ENCODE measurements at regions not wholly inside any gene's neighbourhood (a gene's known extent, or its start where the extent isn't known, plus 50 kb on each side); places are given as distances from the start of the nearest gene placed in this dataset.

DNA sequence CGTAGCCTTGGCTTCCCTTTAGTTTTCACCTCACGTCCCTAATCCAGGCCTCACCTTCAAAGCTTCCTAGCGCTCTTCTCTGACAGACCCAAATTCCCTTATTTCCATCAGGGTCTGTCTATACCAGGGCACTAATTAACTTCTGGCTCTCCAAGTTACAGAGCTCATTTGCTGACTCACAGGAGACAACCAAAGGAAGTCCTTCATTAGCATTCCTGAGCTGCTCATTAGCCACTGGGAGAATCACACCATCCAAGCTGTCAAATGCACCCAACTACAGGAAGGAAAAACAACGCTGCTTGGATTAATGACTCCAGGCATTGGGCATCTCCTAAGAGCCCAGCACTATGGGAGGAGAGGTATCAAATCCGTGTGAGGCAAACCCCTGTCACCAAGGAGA, 109.8 kb upstream of the ALK start:
- DNase-seq (ENCODE audit: low spot score), result no peak
- no peak for TF ChIP-seq POLR2A (IDR thresholded peaks at IDR 0.05)
- TF ChIP-seq, protein P1, sequence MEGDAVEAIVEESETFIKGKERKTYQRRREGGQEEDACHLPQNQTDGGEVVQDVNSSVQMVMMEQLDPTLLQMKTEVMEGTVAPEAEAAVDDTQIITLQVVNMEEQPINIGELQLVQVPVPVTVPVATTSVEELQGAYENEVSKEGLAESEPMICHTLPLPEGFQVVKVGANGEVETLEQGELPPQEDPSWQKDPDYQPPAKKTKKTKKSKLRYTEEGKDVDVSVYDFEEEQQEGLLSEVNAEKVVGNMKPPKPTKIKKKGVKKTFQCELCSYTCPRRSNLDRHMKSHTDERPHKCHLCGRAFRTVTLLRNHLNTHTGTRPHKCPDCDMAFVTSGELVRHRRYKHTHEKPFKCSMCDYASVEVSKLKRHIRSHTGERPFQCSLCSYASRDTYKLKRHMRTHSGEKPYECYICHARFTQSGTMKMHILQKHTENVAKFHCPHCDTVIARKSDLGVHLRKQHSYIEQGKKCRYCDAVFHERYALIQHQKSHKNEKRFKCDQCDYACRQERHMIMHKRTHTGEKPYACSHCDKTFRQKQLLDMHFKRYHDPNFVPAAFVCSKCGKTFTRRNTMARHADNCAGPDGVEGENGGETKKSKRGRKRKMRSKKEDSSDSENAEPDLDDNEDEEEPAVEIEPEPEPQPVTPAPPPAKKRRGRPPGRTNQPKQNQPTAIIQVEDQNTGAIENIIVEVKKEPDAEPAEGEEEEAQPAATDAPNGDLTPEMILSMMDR (IDR thresholded peaks at IDR 0.05), result no peak
- no peak for TF ChIP-seq POLR2AphosphoS5 (IDR thresholded peaks at IDR 0.05)
- H3K36me3 ChIP-seq, result no peaks in the 10 kb centered on the region
- H3K4me3 ChIP-seq, result no peak overlapping the region
- H3K4me1 ChIP-seq (replicated peaks), result no peaks in the 10 kb centered on the region
- H3K27me3 ChIP-seq (replicated peaks; ENCODE audit: insufficient read depth), result no peaks in the 10 kb centered on the region
- intact Hi-C loops (cut with DNase I), result no loop called here
- H3K9me3 ChIP-seq, result no peaks in the 10 kb centered on the region
- no peak overlapping the region for H3K27ac ChIP-seq
- 44% methylated on average over 5 of the region's 5 CpGs for WGBS

DNA sequence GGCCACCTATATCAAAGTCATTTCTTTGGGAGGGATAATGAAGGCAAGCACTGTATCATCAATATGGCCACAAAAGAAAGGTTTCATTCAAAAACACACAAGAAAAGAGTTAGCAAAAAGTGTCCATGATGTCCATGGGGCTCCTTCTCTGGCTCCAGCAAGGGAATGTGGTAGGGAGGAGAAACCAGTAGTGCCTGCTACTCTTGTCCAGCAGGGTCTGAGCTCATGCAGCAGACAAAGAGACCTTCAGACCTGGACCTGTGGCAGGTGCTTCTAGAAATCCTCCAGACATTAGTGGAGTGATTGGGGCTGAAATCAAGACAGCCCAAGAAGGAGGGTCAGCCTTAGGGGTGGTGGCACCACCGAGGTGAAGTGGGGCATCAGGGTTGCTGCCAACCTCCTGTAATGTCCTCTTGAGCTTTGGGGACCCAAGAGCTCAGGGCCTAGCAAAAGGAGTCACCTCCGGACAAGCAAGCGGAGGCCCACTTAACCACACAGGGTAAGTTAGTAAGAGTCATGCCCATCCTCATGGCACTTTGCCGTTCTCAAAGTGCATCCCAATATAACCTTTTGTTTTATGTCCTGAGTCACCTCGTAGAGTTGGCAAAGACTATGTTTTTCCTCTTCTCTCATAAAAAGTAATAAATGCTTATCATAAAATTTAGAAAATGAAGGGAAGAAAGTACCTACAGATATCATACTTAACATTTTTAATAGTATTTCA, 112.6 kb upstream of the YPEL5 start:
- Histone ChIP-seq H3K4me1 (replicated peaks) (no peaks in the 10 kb centered on the region), H3K27ac (no peak overlapping the region), H3K4me3 (no peak overlapping the region), H3K9me3 (no peaks in the 10 kb centered on the region), H3K27me3 (replicated peaks; ENCODE audit: insufficient read depth) (no peaks in the 10 kb centered on the region), H3K36me3 (no peaks in the 10 kb centered on the region)
- 71% methylated on average over 5 of the region's 5 CpGs for WGBS
- intact Hi-C loops (cut with DNase I), result no loop called here
- DNase-seq (ENCODE audit: low spot score), result no peak
- TF ChIP-seq POLR2AphosphoS5 (IDR thresholded peaks at IDR 0.05), result no peak

DNA sequence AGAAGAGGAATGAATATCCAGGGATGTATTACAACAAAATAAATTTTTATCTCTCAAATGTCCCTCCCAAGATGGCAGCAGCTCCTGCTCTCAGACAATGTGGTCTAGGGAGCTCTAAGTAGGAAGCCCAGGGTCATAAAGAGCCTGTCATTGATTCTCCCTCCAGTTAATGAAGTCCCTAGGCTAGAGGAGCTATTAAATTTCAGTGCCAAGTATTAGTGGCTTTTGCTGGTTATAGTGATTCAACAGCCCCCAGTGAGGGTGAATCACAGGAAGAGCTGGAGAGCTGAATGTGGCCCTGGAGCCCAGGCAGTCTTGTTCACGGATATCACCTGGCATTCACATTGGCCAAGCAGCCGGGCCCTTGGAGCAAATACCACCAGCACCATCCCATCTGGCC, 109.8 kb upstream of the YPEL5 start:
- no peak overlapping the region for H3K4me3 ChIP-seq
- intact Hi-C loops (cut with DNase I), result no loop called here
- no peaks in the 10 kb centered on the region for H3K36me3 ChIP-seq
- WGBS, result 85% methylated on average over 2 of the region's 2 CpGs
- no peaks in the 10 kb centered on the region for H3K27me3 ChIP-seq (replicated peaks; ENCODE audit: insufficient read depth)
- H3K4me1 ChIP-seq (replicated peaks), result no peaks in the 10 kb centered on the region
- no peak for DNase-seq (ENCODE audit: low spot score)
- H3K9me3 ChIP-seq, result no peaks in the 10 kb centered on the region
- TF ChIP-seq POLR2A (IDR thresholded peaks at IDR 0.05), result no peak
- TF ChIP-seq, protein P1 (IDR thresholded peaks at IDR 0.05), result no peak
- no peak for TF ChIP-seq POLR2AphosphoS5 (IDR thresholded peaks at IDR 0.05)
- no peak overlapping the region for H3K27ac ChIP-seq

DNA sequence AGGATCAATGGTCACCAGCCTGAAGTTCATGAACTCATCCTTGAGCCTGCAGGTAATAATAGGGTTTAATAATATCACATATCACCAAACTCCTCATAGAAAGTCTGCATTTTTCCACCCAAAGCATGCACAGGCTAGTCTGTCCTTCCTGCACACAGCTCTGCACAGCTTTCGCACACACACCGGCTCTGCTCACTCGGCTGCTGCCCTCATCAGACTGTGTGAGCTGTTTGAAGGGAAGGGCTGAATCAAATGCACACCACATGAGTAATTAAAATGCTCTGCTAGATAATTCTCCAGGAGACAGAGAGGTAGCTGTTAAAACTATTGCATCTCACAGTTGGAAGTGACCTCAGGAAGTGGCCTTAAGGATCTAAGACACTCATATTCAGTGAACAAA, 108.4 kb upstream of the YPEL5 start:
- TF ChIP-seq POLR2A (IDR thresholded peaks at IDR 0.05), result no peak
- no peak for TF ChIP-seq POLR2AphosphoS5 (IDR thresholded peaks at IDR 0.05)
- TF ChIP-seq, protein P1 (IDR thresholded peaks at IDR 0.05), result no peak
- Histone ChIP-seq H3K36me3 (no peaks in the 10 kb centered on the region), H3K27me3 (replicated peaks; ENCODE audit: insufficient read depth) (no peaks in the 10 kb centered on the region), H3K4me3 (no peak overlapping the region), H3K4me1 (replicated peaks) (no peaks in the 10 kb centered on the region), H3K27ac (no peak overlapping the region), H3K9me3 (no peaks in the 10 kb centered on the region)
- WGBS, result 67% methylated on average over 3 of the region's 3 CpGs
- intact Hi-C loops (cut with DNase I), result no loop called here
- DNase-seq (ENCODE audit: low spot score), result no peak

DNA sequence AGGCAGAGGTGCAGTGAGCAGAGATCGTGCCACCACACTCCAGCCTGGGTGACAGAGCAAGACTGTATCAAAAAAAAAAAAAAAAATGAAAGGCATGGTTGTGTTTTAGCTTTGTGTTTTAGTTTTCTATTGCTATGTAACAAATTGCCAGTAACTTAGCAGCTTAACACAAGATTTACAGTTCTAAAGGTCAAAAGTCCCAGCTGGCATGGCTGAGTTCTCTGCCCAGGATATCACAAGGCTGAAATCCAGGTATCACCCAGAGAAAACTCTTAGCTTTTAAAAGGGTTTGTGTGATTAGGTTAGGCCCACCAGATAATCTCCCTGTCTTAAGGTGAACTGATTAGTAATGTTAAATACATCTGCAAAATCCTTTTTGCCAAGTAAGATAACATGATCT, 107.7 kb upstream of the YPEL5 start:
- Histone ChIP-seq H3K4me1 (replicated peaks) (no peaks in the 10 kb centered on the region), H3K27ac (no peak overlapping the region), H3K4me3 (no peak overlapping the region), H3K27me3 (replicated peaks; ENCODE audit: insufficient read depth) (no peaks in the 10 kb centered on the region), H3K9me3 (no peaks in the 10 kb centered on the region), H3K36me3 (no peaks in the 10 kb centered on the region)
- WGBS, result 88% methylated on average over 1 of the region's 1 CpG
- TF ChIP-seq, protein P1 (IDR thresholded peaks at IDR 0.05), result no peak
- TF ChIP-seq POLR2A (IDR thresholded peaks at IDR 0.05), result no peak
- TF ChIP-seq POLR2AphosphoS5 (IDR thresholded peaks at IDR 0.05), result no peak
- no peak for DNase-seq (ENCODE audit: low spot score)
- intact Hi-C loops (cut with DNase I), result no loop called here
